GM23248 (cell line): ENCODE measurements at regions not wholly inside any gene's neighbourhood (a gene's known extent, or its start where the extent isn't known, plus 50 kb on each side); places are given as distances from the start of the nearest gene placed in this dataset.

Source experiments
- EZH2 ChIP-seq: fragments of 200-600 bp; sonication (generic); IDR thresholded peaks from 2 replicates; pipeline ENCODE4 v1.6.1; 2018; ENCODE audit warnings: antibody characterized with exemption, mild to moderate bottlenecking; ENCODE audit not compliant: insufficient read depth, poor library complexity, severe bottlenecking
- EZH2phosphoT487 ChIP-seq: fragments of 200-600 bp; sonication (generic); IDR thresholded peaks from 2 replicates; pipeline ENCODE4 v1.6.1; 2018; ENCODE audit warnings: antibody characterized with exemption, moderate library complexity, mild to moderate bottlenecking, low read depth; ENCODE audit not compliant: insufficient read depth

DNA sequence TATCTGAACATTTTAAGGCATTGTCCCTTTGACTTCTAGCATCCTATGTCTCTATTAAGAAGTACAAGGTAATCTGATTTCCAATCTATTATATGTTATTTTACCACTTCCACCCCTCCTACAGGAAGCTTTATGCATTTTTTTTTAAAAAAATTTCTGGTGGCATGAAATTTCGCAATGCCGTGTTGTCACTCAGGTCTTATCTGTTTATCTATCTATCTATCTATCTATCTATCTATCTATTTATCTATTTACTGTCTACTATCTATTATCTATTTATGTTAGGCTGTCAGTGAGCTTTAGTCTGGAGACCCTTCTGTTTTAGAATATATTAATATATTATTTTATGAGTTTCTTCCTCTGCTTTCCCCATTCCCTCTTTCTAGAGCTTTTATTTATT, 125.3 kb upstream of the FAM9C start:
- no peak for TF ChIP-seq EZH2phosphoT487
- no peak for TF ChIP-seq EZH2
